Kidney (tissue), 13 donors: ENCODE measurements at regions not wholly inside any gene's neighbourhood (a gene's known extent, or its start where the extent isn't known, plus 50 kb on each side); places are given as distances from the start of the nearest gene placed in this dataset.

Source experiments
- DNase-seq, 5 donors: peaks; one replicate each; pipeline ENCODE4 v3.0.0-alpha.2; 2013 to 2020
- FAIRE-seq: peaks from 2 replicates; lab custom pipeline; 2012; peaks lifted over from hg19 to GRCh38; lab: Jason Lieb, UNC
- H3K27ac ChIP-seq, 2 donors: one replicate each; pipeline ENCODE4 v1.7.0; 2013; ENCODE audit warnings: low read depth in 2 of 2, low read length in 2 of 2, inconsistent platforms in 1 of 2
- H3K27me3 ChIP-seq: one replicate; pipeline ENCODE4 v1.7.1; 2013; ENCODE audit warnings: low read length, inconsistent platforms; ENCODE audit not compliant: control insufficient read depth, insufficient read depth
- H3K36me3 ChIP-seq, 3 donors: one replicate each; pipeline versions ENCODE4 v1.7.0 to v1.7.1; 2013; ENCODE audit warnings: low read length in 3 of 3, control low read depth in 1 of 3, inconsistent platforms in 1 of 3; ENCODE audit not compliant: insufficient read depth in 3 of 3, control insufficient read depth in 2 of 3
- H3K4me1 ChIP-seq, 3 donors: one replicate each; pipeline versions ENCODE4 v1.7.0 to v1.7.1; 2013; ENCODE audit warnings: low read length in 3 of 3, inconsistent platforms in 1 of 3, low read depth in 1 of 3; ENCODE audit not compliant: control insufficient read depth in 2 of 3, insufficient read depth in 2 of 3
- H3K4me3 ChIP-seq, 3 donors: one replicate each; pipeline versions ENCODE4 v1.7.0 to v1.8.1; 2013; ENCODE audit warnings: low read length in 3 of 3, control low read depth in 1 of 3, inconsistent platforms in 1 of 3
- H3K9ac ChIP-seq, 3 donors: one replicate each; pipeline versions ENCODE4 v1.7.0 to v1.7.1; 2013; ENCODE audit warnings: low read length in 3 of 3, control low read depth in 1 of 3, inconsistent platforms in 1 of 3
- H3K9me3 ChIP-seq, 3 donors: one replicate each; pipeline versions ENCODE4 v1.7.0 to v1.7.1; 2013; ENCODE audit warnings: low read length in 3 of 3, control low read depth in 1 of 3, inconsistent platforms in 1 of 3; ENCODE audit not compliant: control insufficient read depth in 2 of 3, insufficient read depth in 1 of 3
- intact Hi-C: fragments of 100-400 bp; cut with DNase I; formaldehyde crosslinking; loops from one replicate; pipeline ENCODE4 v1.11.1; 2022
- TF ChIP-seq, protein P1 (sequence below): IDR thresholded peaks from 3 replicates; pipeline ENCODE4 v1.5.1; 2012; ENCODE audit warnings: mild to moderate bottlenecking, moderate library complexity, borderline replicate concordance; ENCODE audit not compliant: insufficient read depth; ENCODE audit errors: extremely low read depth
- donor health status: control.
- donor health status: control.
- donor health status: control.
- donor health status: control.
- donor health status: control.
- donor health status: DM: yes; HTN: yes; CAD: no.
- donor health status: Normal renal cell carcinoma (clear cell type).

DNA sequence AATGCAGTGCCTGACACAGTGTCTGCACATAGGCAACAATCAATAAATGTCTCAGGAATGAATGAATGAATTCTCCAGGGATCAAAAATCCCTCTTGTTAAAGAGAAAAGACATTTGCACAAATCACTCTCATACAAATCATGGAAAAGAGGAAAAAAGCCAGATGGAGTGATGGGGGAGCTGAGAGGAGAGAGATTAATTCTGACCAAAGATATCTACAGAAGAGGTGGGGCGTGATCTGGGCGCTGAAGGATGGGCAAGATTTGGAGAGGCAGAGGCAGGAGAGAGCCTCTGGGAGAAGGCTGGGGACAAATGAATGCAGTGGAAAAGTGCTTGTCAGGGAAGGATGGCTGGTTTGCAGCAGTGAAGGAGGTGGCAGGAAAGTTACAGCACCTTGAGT, 142.9 kb upstream of the BACH2 start:
- DNase-seq (no peak), FAIRE-seq (no peak)
- Histone ChIP-seq H3K36me3 (no peaks in the 10 kb centered on the region), H3K9ac (no peak overlapping the region), H3K27me3 (no peaks in the 10 kb centered on the region), H3K4me1 (no peaks in the 10 kb centered on the region), H3K27ac (no peak overlapping the region), H3K4me3 (no peak overlapping the region), H3K9me3 (no peaks in the 10 kb centered on the region)
- intact Hi-C loops: no loop called here
- TF ChIP-seq, protein P1, sequence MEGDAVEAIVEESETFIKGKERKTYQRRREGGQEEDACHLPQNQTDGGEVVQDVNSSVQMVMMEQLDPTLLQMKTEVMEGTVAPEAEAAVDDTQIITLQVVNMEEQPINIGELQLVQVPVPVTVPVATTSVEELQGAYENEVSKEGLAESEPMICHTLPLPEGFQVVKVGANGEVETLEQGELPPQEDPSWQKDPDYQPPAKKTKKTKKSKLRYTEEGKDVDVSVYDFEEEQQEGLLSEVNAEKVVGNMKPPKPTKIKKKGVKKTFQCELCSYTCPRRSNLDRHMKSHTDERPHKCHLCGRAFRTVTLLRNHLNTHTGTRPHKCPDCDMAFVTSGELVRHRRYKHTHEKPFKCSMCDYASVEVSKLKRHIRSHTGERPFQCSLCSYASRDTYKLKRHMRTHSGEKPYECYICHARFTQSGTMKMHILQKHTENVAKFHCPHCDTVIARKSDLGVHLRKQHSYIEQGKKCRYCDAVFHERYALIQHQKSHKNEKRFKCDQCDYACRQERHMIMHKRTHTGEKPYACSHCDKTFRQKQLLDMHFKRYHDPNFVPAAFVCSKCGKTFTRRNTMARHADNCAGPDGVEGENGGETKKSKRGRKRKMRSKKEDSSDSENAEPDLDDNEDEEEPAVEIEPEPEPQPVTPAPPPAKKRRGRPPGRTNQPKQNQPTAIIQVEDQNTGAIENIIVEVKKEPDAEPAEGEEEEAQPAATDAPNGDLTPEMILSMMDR: no peak

DNA sequence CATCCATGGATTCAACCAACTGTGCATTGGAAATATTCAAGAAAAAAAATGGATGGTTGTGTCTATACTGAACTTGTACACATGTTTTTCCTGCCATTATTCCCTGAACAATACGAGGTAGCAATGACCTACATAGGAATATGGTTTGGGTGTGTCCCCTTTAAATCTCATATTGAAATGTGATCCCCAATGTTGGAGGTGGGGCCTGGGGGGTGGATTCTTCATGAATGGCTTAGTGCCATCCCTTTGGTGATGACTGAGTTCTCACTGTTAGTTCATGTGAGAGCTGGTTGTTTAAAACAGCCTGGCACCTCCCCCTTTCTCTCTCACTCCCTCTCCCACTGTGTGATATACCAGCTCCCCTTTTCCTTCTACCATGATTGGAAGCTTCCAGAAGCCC, 139.8 kb upstream of the BACH2 start:
- no peaks in the 10 kb centered on the region for H3K27me3 ChIP-seq
- TF ChIP-seq, protein P1: no peak
- no peak overlapping the region for H3K27ac ChIP-seq
- no peaks in the 10 kb centered on the region for H3K4me1 ChIP-seq
- DNase-seq (no peak), FAIRE-seq (no peak)
- H3K9me3 ChIP-seq: peaks cover 0 to 8% (median 0%) of the 10 kb centered on the region in 3 donors
- intact Hi-C loops: no loop called here
- no peaks in the 10 kb centered on the region for H3K36me3 ChIP-seq
- H3K9ac ChIP-seq: no peak overlapping the region
- H3K4me3 ChIP-seq: no peak overlapping the region

DNA sequence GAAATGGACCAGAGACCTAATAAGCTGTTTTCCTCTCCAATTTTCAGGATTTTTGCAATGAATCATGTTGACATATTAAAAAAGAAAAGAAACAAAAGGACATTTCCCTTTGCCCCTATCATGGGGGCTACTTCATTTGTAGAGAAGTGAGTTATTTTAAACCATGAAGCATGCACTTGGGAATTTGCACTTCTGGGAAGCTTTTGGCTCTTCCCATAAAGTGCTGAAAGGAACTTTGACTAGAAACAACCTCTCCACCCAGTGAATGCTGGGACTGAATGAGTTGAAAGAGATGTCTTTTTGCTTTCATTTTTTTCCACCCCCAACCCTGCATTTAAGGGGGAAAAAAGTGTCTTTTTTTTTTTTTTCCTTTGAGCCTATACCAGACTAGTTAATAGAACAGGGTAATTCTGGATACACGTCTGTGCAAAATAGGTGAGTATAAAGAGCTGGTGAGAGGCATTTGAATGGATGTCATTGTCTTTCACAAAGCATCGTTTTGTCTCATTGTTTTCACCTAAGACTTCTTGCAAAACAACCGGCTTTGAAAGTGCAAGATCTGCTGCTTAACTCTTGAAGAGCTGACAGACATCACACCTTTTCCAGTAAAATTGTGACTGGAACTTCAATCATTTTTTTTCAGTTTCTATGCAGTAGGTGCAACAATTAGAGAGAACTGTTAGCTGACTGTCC, 138.7 kb upstream of the BACH2 start:
- FAIRE-seq (no peak), DNase-seq (peak in 1 of 5 donors; percentile 24)
- intact Hi-C loops: no loop called here
- peaks cover 0 to 9% (median 0%) of the 10 kb centered on the region in 3 donors for H3K9me3 ChIP-seq
- TF ChIP-seq, protein P1: no peak
- H3K36me3 ChIP-seq: no peaks in the 10 kb centered on the region
- no peak overlapping the region for H3K9ac ChIP-seq
- H3K27ac ChIP-seq: no peak overlapping the region
- no peaks in the 10 kb centered on the region for H3K4me1 ChIP-seq
- no peaks in the 10 kb centered on the region for H3K27me3 ChIP-seq
- H3K4me3 ChIP-seq: no peak overlapping the region

DNA sequence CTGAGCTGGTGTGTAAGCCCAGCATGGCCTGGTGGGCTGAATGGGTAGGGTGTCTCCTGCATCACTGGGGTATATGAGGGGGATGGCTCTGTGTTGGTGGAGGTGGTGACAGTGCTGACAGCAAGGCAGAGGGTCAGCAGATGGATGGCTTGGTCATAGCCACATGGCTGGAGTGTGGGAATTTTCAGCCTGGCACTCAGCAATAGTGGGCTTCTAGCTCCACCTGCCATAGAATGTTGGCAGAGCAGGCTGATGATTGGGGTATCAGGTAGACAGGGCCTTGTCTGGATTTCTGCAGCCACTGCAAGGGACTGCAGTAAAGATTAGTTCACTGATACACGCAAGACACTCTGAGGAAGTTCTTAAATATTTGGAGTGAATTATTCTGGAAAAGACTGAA, 137.5 kb upstream of the BACH2 start:
- Histone ChIP-seq H3K9me3 (peaks cover 0 to 20% (median 0%) of the 10 kb centered on the region in 3 donors), H3K36me3 (no peaks in the 10 kb centered on the region), H3K9ac (no peak overlapping the region), H3K4me3 (no peak overlapping the region), H3K4me1 (no peaks in the 10 kb centered on the region), H3K27ac (no peak overlapping the region), H3K27me3 (no peaks in the 10 kb centered on the region)
- intact Hi-C loops: no loop called here
- no peak for DNase-seq
- TF ChIP-seq, protein P1: no peak
- no peak for FAIRE-seq
